ENCODE measurements at regions not wholly inside any gene's neighbourhood (a gene's known extent, or its start where the extent isn't known, plus 50 kb on each side); places are given as distances from the start of the nearest gene placed in this dataset.

DNA sequence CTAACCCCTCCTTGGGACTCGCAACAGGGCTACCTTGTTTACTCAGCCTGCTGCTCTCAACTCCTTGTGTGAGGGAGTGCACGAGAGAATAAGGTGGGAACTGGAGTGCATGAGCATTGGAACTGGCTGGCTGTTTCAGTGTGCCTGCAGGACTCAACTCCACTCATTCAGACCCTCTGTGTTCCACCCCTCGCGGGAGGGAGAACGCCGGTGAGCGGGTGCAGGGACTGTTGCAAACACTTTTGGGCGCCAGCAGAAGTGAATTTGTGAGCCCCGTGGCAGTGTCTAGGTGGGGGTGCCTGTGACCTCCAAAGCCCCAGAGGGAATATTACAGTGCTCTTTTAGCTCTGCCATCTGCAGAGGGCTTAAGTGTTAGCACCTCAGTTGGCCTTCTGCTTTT, 1978.3 kb upstream of the PIK3C3 start (continued):
- TF ChIP-seq, protein P1, sequence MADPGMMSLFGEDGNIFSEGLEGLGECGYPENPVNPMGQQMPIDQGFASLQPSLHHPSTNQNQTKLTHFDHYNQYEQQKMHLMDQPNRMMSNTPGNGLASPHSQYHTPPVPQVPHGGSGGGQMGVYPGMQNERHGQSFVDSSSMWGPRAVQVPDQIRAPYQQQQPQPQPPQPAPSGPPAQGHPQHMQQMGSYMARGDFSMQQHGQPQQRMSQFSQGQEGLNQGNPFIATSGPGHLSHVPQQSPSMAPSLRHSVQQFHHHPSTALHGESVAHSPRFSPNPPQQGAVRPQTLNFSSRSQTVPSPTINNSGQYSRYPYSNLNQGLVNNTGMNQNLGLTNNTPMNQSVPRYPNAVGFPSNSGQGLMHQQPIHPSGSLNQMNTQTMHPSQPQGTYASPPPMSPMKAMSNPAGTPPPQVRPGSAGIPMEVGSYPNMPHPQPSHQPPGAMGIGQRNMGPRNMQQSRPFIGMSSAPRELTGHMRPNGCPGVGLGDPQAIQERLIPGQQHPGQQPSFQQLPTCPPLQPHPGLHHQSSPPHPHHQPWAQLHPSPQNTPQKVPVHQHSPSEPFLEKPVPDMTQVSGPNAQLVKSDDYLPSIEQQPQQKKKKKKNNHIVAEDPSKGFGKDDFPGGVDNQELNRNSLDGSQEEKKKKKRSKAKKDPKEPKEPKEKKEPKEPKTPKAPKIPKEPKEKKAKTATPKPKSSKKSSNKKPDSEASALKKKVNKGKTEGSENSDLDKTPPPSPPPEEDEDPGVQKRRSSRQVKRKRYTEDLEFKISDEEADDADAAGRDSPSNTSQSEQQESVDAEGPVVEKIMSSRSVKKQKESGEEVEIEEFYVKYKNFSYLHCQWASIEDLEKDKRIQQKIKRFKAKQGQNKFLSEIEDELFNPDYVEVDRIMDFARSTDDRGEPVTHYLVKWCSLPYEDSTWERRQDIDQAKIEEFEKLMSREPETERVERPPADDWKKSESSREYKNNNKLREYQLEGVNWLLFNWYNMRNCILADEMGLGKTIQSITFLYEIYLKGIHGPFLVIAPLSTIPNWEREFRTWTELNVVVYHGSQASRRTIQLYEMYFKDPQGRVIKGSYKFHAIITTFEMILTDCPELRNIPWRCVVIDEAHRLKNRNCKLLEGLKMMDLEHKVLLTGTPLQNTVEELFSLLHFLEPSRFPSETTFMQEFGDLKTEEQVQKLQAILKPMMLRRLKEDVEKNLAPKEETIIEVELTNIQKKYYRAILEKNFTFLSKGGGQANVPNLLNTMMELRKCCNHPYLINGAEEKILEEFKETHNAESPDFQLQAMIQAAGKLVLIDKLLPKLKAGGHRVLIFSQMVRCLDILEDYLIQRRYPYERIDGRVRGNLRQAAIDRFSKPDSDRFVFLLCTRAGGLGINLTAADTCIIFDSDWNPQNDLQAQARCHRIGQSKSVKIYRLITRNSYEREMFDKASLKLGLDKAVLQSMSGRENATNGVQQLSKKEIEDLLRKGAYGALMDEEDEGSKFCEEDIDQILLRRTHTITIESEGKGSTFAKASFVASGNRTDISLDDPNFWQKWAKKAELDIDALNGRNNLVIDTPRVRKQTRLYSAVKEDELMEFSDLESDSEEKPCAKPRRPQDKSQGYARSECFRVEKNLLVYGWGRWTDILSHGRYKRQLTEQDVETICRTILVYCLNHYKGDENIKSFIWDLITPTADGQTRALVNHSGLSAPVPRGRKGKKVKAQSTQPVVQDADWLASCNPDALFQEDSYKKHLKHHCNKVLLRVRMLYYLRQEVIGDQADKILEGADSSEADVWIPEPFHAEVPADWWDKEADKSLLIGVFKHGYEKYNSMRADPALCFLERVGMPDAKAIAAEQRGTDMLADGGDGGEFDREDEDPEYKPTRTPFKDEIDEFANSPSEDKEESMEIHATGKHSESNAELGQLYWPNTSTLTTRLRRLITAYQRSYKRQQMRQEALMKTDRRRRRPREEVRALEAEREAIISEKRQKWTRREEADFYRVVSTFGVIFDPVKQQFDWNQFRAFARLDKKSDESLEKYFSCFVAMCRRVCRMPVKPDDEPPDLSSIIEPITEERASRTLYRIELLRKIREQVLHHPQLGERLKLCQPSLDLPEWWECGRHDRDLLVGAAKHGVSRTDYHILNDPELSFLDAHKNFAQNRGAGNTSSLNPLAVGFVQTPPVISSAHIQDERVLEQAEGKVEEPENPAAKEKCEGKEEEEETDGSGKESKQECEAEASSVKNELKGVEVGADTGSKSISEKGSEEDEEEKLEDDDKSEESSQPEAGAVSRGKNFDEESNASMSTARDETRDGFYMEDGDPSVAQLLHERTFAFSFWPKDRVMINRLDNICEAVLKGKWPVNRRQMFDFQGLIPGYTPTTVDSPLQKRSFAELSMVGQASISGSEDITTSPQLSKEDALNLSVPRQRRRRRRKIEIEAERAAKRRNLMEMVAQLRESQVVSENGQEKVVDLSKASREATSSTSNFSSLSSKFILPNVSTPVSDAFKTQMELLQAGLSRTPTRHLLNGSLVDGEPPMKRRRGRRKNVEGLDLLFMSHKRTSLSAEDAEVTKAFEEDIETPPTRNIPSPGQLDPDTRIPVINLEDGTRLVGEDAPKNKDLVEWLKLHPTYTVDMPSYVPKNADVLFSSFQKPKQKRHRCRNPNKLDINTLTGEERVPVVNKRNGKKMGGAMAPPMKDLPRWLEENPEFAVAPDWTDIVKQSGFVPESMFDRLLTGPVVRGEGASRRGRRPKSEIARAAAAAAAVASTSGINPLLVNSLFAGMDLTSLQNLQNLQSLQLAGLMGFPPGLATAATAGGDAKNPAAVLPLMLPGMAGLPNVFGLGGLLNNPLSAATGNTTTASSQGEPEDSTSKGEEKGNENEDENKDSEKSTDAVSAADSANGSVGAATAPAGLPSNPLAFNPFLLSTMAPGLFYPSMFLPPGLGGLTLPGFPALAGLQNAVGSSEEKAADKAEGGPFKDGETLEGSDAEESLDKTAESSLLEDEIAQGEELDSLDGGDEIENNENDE (IDR thresholded peaks at IDR 0.05; ENCODE audit: insufficient replicate concordance, low read length), result no peak
- TF ChIP-seq MAFK (IDR thresholded peaks at IDR 0.05; ENCODE audit: low read depth, low read length), result no peak
- TF ChIP-seq POU5F1 (IDR thresholded peaks at IDR 0.05; ENCODE audit: low read depth, low read length), result no peak
- no peak for TF ChIP-seq NRF1 (IDR thresholded peaks at IDR 0.05; ENCODE audit: low read depth, low read length)
- TF ChIP-seq RBBP5 (IDR thresholded peaks at IDR 0.05; ENCODE audit: borderline replicate concordance, low read depth, low read length), result no peak
- no peak for TF ChIP-seq RNF2 (IDR thresholded peaks at IDR 0.05; ENCODE audit: borderline replicate concordance, low read depth, low read length, missing control alignments, poor library complexity, severe bottlenecking)
- no peak for TF ChIP-seq GTF2F1 (IDR thresholded peaks at IDR 0.05; ENCODE audit: borderline replicate concordance, low read depth, low read length)
- no peak for TF ChIP-seq SAP30 (IDR thresholded peaks at IDR 0.05; ENCODE audit: insufficient read depth, insufficient replicate concordance, low read length)
- TF ChIP-seq SP1 (IDR thresholded peaks at IDR 0.05; ENCODE audit: low read depth, low read length), result no peak

All from H1 (cell line).